HEK293 (cell line): ENCODE measurements at regions not wholly inside any gene's neighbourhood (a gene's known extent, or its start where the extent isn't known, plus 50 kb on each side); places are given as distances from the start of the nearest gene placed in this dataset.
A peak's percentile ranks its signal among the peaks of the same experiment; 100 is the strongest.

Experiments used
- CTCF ChIA-PET: fragments of 350-600 bp; formaldehyde crosslinking; extraction: SDS; loops from one replicate; lab custom pipeline; 2021; ENCODE audit warnings: antibody characterized with exemption; lab: Yijun Ruan, JAX
- POLR2A ChIA-PET: fragments of 300-600 bp; formaldehyde crosslinking; extraction: SDS; loops from one replicate; lab custom pipeline; 2020; ENCODE audit warnings: antibody characterized with exemption, inconsistent platforms; lab: Yijun Ruan, JAX
- H3K27ac ChIP-seq: fragments of 200-500 bp; sonication (Bioruptor generic); 2 replicates; pipeline ENCODE4 v1.5.1; 2014; ENCODE audit warnings: low read depth, low read length, control low read depth, inconsistent platforms; ENCODE audit errors: extremely low read depth
- H3K36me3 ChIP-seq, 2 experiments: fragments of 200-500 bp in 1 of 2; sonication (Bioruptor generic) in 1 of 2; 1 replicate in 1 of 2; 2 replicates in 1 of 2; pipeline ENCODE4 v1.5.1; 2014 to 2017; ENCODE audit warnings: inconsistent platforms in 2 of 2, low read length in 2 of 2; ENCODE audit not compliant: control insufficient read depth in 2 of 2, insufficient read depth in 1 of 2
- H3K4me1 ChIP-seq: fragments of 200-500 bp; sonication (Bioruptor generic); 2 replicates; pipeline ENCODE4 v1.5.1; 2014; ENCODE audit warnings: mild to moderate bottlenecking, low read length, inconsistent platforms; ENCODE audit not compliant: control insufficient read depth, insufficient read depth
- H3K4me3 ChIP-seq: 2 replicates; pipeline ENCODE4 v1.5.1; 2011; ENCODE audit warnings: low read depth, mild to moderate bottlenecking, control low read depth, low read length, moderate library complexity
- H3K9me3 ChIP-seq: fragments of 200-500 bp; sonication (Bioruptor generic); 2 replicates; pipeline ENCODE4 v1.5.1; 2014; ENCODE audit warnings: low read depth, low read length, inconsistent platforms; ENCODE audit not compliant: control insufficient read depth, insufficient read depth
- GLIS1 ChIP-seq: fragments of 450-650 bp; formaldehyde crosslinking; IDR thresholded peaks from 2 replicates; pipeline ENCODE4 v1.5.1; 2016; ENCODE audit warnings: missing biosample characterization, missing genetic modification characterization
- KLF16 ChIP-seq: fragments of 450-650 bp; formaldehyde crosslinking; IDR thresholded peaks from 2 replicates; pipeline ENCODE4 v1.5.1; 2017; ENCODE audit warnings: missing biosample characterization, missing genetic modification characterization
- KLF7 ChIP-seq: fragments of 450-650 bp; formaldehyde crosslinking; IDR thresholded peaks from 2 replicates; pipeline ENCODE4 v1.5.1; 2016; ENCODE audit warnings: missing biosample characterization, missing genetic modification characterization, borderline replicate concordance
- KLF9 ChIP-seq: fragments of 450-650 bp; formaldehyde crosslinking; IDR thresholded peaks from 2 replicates; pipeline ENCODE4 v1.5.1; 2016; ENCODE audit warnings: missing biosample characterization, missing genetic modification characterization, low read depth
- MEIS1 ChIP-seq: sonication (generic); formaldehyde crosslinking; IDR thresholded peaks from 2 replicates; pipeline ENCODE4 v1.8.1; 2022; ENCODE audit warnings: missing genetic modification reagents, mild to moderate bottlenecking, borderline replicate concordance
- SP3 ChIP-seq: fragments of 450-650 bp; formaldehyde crosslinking; IDR thresholded peaks from 2 replicates; pipeline ENCODE4 v1.5.1; 2016; ENCODE audit warnings: missing biosample characterization, missing genetic modification characterization
- TCF7L2 ChIP-seq: IDR thresholded peaks from 2 replicates; pipeline ENCODE4 v1.6.1; 2011; ENCODE audit warnings: low read depth, mild to moderate bottlenecking, inconsistent platforms, low read length, moderate library complexity, borderline replicate concordance
- YY1 ChIP-seq: fragments of 450-650 bp; formaldehyde crosslinking; IDR thresholded peaks from 2 replicates; pipeline ENCODE4 v1.5.1; 2018; ENCODE audit warnings: missing biosample characterization, missing genetic modification characterization
- ZBTB17 ChIP-seq: fragments of 450-650 bp; formaldehyde crosslinking; IDR thresholded peaks from 2 replicates; pipeline ENCODE4 v1.5.1; 2016; ENCODE audit warnings: missing biosample characterization, missing genetic modification characterization
- ZBTB20 ChIP-seq: fragments of 450-650 bp; formaldehyde crosslinking; IDR thresholded peaks from 2 replicates; pipeline ENCODE4 v1.5.1; 2016; ENCODE audit warnings: missing biosample characterization, missing genetic modification characterization
- ZBTB48 ChIP-seq: fragments of 450-650 bp; formaldehyde crosslinking; IDR thresholded peaks from 2 replicates; pipeline ENCODE4 v1.5.1; 2016; ENCODE audit warnings: missing biosample characterization, missing genetic modification characterization
- ZNF146 ChIP-seq: fragments of 450-650 bp; formaldehyde crosslinking; IDR thresholded peaks from 2 replicates; pipeline ENCODE4 v1.5.1; 2016; ENCODE audit warnings: missing biosample characterization, missing genetic modification characterization
- ZNF169 ChIP-seq: fragments of 450-650 bp; formaldehyde crosslinking; IDR thresholded peaks from 2 replicates; pipeline ENCODE4 v1.5.1; 2016; ENCODE audit warnings: missing biosample characterization, missing genetic modification characterization
- ZNF174 ChIP-seq: fragments of 450-650 bp; formaldehyde crosslinking; IDR thresholded peaks from 2 replicates; pipeline ENCODE4 v1.5.0; 2017; ENCODE audit warnings: missing biosample characterization, mild to moderate bottlenecking, missing genetic modification characterization
- ZNF416 ChIP-seq: fragments of 450-650 bp; formaldehyde crosslinking; IDR thresholded peaks from 2 replicates; pipeline ENCODE4 v1.5.1; 2016; ENCODE audit warnings: missing biosample characterization, missing genetic modification characterization
- ZNF558 ChIP-seq: fragments of 450-650 bp; formaldehyde crosslinking; IDR thresholded peaks from 2 replicates; pipeline ENCODE4 v1.5.1; 2016; ENCODE audit warnings: missing biosample characterization, missing genetic modification characterization
- ZNF560 ChIP-seq: fragments of 450-650 bp; formaldehyde crosslinking; IDR thresholded peaks from 2 replicates; pipeline ENCODE4 v1.5.1; 2017; ENCODE audit warnings: missing biosample characterization, missing genetic modification characterization, borderline replicate concordance
- ZNF561 ChIP-seq: fragments of 450-650 bp; IDR thresholded peaks from 2 replicates; pipeline ENCODE4 v1.5.1; 2018; ENCODE audit warnings: missing biosample characterization, missing genetic modification characterization, borderline replicate concordance
- ZNF624 ChIP-seq: fragments of 450-650 bp; formaldehyde crosslinking; IDR thresholded peaks from 2 replicates; pipeline ENCODE4 v1.5.1; 2017; ENCODE audit warnings: missing biosample characterization, missing genetic modification characterization
- ZNF629 ChIP-seq: fragments of 450-650 bp; formaldehyde crosslinking; IDR thresholded peaks from 2 replicates; pipeline ENCODE4 v1.5.1; 2017; ENCODE audit warnings: missing biosample characterization, missing genetic modification characterization
- ZNF664 ChIP-seq: fragments of 450-650 bp; formaldehyde crosslinking; IDR thresholded peaks from 2 replicates; pipeline ENCODE4 v1.5.1; 2016; ENCODE audit warnings: missing biosample characterization, missing genetic modification characterization
- ZNF747 ChIP-seq: fragments of 450-650 bp; formaldehyde crosslinking; IDR thresholded peaks from 2 replicates; pipeline ENCODE4 v1.5.1; 2016; ENCODE audit warnings: missing biosample characterization, missing genetic modification characterization
- ZNF76 ChIP-seq: fragments of 450-650 bp; formaldehyde crosslinking; IDR thresholded peaks from 2 replicates; pipeline ENCODE4; 2016; ENCODE audit warnings: low read depth, missing biosample characterization, missing genetic modification characterization, borderline replicate concordance
- TF ChIP-seq, protein P1 (sequence below): fragments of 450-650 bp; formaldehyde crosslinking; IDR thresholded peaks from 2 replicates; pipeline ENCODE4 v1.5.1; 2016; ENCODE audit warnings: missing biosample characterization, missing genetic modification characterization
- TF ChIP-seq, protein P2 (sequence below): fragments of 450-650 bp; formaldehyde crosslinking; IDR thresholded peaks from 2 replicates; pipeline ENCODE4 v1.5.1; 2016; ENCODE audit warnings: missing biosample characterization, missing genetic modification characterization
- TF ChIP-seq, protein P3 (sequence below): fragments of 450-650 bp; formaldehyde crosslinking; IDR thresholded peaks from 2 replicates; pipeline ENCODE4 v1.5.1; 2016; ENCODE audit warnings: missing biosample characterization, missing genetic modification characterization, low read depth

DNA sequence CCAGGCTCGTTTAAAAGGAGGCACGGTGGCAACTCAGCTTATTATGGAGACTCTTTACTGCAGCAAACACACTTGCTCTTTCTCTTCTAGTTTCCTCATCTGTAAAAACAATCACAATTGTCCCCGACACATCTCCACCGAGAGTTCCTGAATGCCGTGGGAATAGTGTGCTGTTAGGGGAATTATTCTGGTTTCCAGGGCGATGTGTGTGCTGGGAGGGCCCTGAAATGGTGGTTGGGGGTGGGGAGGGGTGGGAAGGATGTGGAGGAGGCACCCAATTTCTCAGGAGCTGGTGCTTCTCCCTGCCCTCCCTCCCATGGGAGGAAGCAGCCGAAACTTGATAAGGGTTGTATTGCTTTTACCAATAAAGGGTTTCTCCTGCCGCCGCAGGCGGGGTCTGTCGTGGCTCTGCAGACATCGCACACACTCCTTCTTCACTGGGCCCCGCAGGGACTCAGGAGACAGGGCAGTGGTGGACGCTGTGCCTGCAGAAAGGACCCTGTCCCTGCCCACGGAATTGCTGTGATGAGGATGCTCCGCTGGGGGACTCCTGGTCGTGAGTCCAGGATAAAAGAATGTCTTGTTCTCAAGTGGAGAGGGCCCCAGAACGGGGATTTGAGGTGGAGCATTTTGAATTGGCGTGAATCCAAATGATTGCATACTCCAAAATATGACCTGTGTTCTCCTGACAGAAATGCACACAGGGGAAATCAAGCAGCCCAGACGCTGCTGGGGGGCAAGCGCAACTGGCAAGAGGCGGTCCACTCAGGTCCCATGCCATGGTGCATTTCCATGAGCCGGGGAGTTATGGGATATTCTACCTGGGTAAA lies 119.2 kb downstream of the ACKR3 start:
- Histone ChIP-seq H3K9me3 (no peaks in the 10 kb centered on the region), H3K27ac (no peak overlapping the region), H3K4me3 (no peak overlapping the region), H3K36me3 (no peaks in the 10 kb centered on the region), H3K4me1 (peaks cover 5% of the 10 kb centered on the region; the same call in 1 of the 2 replicates)
- ChIA-PET POLR2A (no interaction called here), CTCF (interaction anchor here (0.6 to 0.7 kb wide), 2 partner anchors 268 to 850 kb away, joined by 4 read pairs; no protein-coding TSS in a partner anchor)
- TF ChIP-seq KLF16 (tag by site-specific recombination): no peak
- TF ChIP-seq ZNF416: no peak
- no peak for TF ChIP-seq ZNF624 (tag by site-specific recombination)
- no peak for TF ChIP-seq KLF9 (tag by site-specific recombination)
- TF ChIP-seq, protein P1, sequence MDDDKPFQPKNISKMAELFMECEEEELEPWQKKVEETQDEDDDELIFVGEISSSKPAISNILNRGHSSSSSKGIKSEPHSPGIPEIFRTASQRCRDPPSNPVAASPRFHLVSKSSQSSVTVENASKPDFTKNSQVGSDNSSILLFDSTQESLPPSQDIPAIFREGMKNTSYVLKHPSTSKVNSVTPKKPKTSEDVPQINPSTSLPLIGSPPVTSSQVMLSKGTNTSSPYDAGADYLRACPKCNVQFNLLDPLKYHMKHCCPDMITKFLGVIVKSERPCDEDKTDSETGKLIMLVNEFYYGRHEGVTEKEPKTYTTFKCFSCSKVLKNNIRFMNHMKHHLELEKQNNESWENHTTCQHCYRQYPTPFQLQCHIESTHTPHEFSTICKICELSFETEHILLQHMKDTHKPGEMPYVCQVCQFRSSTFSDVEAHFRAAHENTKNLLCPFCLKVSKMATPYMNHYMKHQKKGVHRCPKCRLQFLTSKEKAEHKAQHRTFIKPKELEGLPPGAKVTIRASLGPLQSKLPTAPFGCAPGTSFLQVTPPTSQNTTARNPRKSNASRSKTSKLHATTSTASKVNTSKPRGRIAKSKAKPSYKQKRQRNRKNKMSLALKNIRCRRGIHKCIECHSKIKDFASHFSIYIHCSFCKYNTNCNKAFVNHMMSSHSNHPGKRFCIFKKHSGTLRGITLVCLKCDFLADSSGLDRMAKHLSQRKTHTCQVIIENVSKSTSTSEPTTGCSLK (tag by site-specific recombination): no peak
- TF ChIP-seq TCF7L2: no peak
- TF ChIP-seq SP3 (tag by site-specific recombination): no peak
- TF ChIP-seq KLF7 (tag by site-specific recombination): no peak
- no peak for TF ChIP-seq ZNF146
- TF ChIP-seq ZBTB17 (tag by site-specific recombination): no peak
- TF ChIP-seq ZBTB20 (tag by site-specific recombination): peak; percentile 38; the same call in 1 of the 2 replicates
- TF ChIP-seq ZNF560 (tag by site-specific recombination): no peak
- peak; percentile 30; the same call in 1 of the 2 replicates for TF ChIP-seq GLIS1 (tag by site-specific recombination)

DNA sequence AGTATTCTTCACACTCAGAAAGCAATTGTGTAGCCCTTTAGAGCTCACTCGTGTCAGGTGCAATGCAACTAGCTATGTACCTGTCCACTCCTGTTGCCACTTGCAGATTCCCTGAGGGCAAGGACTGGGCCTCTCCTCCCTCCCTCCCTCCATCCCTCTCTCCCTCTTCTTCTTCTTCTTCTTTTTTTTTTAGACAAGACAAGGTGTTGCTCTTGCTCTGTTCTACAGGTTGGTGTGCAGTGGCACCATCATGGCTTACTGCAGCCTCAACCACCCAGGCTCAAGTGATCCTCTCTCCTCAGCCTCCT lies 119.7 kb downstream of the ACKR3 start:
- Histone ChIP-seq H3K36me3 (no peaks in the 10 kb centered on the region), H3K9me3 (no peaks in the 10 kb centered on the region)
- ChIA-PET CTCF (interaction anchor here (0.7 kb wide), 1 partner anchor 850 kb away, joined by 4 read pairs; no protein-coding TSS in a partner anchor), POLR2A (no interaction called here)
- TF ChIP-seq ZNF664 (tag by site-specific recombination) (no peak), ZNF561 (no peak), ZNF146 (no peak), ZNF747 (tag by site-specific recombination) (no peak), ZBTB48 (tag by site-specific recombination) (no peak), ZNF629 (no peak), ZNF76 (tag by site-specific recombination) (no peak), ZNF558 (tag by site-specific recombination) (no peak), YY1 (tag by site-specific recombination) (no peak), ZNF416 (no peak), ZNF169 (tag by site-specific recombination) (no peak), ZNF174 (tag by site-specific recombination) (no peak), MEIS1 (CRISPR knock-in tag) (no peak)
- TF ChIP-seq, protein P2, sequence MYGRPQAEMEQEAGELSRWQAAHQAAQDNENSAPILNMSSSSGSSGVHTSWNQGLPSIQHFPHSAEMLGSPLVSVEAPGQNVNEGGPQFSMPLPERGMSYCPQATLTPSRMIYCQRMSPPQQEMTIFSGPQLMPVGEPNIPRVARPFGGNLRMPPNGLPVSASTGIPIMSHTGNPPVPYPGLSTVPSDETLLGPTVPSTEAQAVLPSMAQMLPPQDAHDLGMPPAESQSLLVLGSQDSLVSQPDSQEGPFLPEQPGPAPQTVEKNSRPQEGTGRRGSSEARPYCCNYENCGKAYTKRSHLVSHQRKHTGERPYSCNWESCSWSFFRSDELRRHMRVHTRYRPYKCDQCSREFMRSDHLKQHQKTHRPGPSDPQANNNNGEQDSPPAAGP (tag by site-specific recombination): no peak
- TF ChIP-seq, protein P3, sequence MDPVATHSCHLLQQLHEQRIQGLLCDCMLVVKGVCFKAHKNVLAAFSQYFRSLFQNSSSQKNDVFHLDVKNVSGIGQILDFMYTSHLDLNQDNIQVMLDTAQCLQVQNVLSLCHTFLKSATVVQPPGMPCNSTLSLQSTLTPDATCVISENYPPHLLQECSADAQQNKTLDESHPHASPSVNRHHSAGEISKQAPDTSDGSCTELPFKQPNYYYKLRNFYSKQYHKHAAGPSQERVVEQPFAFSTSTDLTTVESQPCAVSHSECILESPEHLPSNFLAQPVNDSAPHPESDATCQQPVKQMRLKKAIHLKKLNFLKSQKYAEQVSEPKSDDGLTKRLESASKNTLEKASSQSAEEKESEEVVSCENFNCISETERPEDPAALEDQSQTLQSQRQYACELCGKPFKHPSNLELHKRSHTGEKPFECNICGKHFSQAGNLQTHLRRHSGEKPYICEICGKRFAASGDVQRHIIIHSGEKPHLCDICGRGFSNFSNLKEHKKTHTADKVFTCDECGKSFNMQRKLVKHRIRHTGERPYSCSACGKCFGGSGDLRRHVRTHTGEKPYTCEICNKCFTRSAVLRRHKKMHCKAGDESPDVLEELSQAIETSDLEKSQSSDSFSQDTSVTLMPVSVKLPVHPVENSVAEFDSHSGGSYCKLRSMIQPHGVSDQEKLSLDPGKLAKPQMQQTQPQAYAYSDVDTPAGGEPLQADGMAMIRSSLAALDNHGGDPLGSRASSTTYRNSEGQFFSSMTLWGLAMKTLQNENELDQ (tag by site-specific recombination): no peak
- TF ChIP-seq, all 188 proteins: peak for 0
- Histone ChIP-seq H3K4me1 (peaks cover 5% of the 10 kb centered on the region; the same call in 1 of the 2 replicates), H3K27ac (no peak overlapping the region), H3K4me3 (no peak overlapping the region)
